AG04449 (cell line): ENCODE measurements at regions not wholly inside any gene's neighbourhood (a gene's known extent, or its start where the extent isn't known, plus 50 kb on each side); places are given as distances from the start of the nearest gene placed in this dataset.
"Not testable (repeated sequence)": the region's sequence is repeated elsewhere in the genome, so short reads cannot be mapped to it uniquely, and the experiment has no call there.

Source experiments
- CTCF ChIA-PET: fragments of 350-600 bp; formaldehyde crosslinking; extraction: SDS; loops from one replicate; lab custom pipeline; 2021; ENCODE audit warnings: antibody characterized with exemption; lab: Yijun Ruan, JAX
- POLR2A ChIA-PET: fragments of 400-600, 350-600 bp; formaldehyde crosslinking; extraction: SDS; loops from one replicate; lab custom pipeline; 2020; ENCODE audit warnings: antibody characterized with exemption, inconsistent platforms; lab: Yijun Ruan, JAX
- DNase-seq: peaks from one replicate; pipeline ENCODE4 v3.0.0-alpha.2; 2010; ENCODE audit warnings: low read depth, low spot score
- H3K4me3 ChIP-seq: 2 replicates; pipeline ENCODE4 v1.5.1; 2011; ENCODE audit warnings: low read depth, mild to moderate bottlenecking, control low read depth, low read length
- TF ChIP-seq, protein P1 (sequence below): IDR thresholded peaks from one replicate; pipeline ENCODE4 v1.5.1; 2011; ENCODE audit warnings: mild to moderate bottlenecking, moderate library complexity, low read length, control low read depth, inconsistent platforms; ENCODE audit not compliant: insufficient read depth; ENCODE audit errors: missing control alignments

DNA sequence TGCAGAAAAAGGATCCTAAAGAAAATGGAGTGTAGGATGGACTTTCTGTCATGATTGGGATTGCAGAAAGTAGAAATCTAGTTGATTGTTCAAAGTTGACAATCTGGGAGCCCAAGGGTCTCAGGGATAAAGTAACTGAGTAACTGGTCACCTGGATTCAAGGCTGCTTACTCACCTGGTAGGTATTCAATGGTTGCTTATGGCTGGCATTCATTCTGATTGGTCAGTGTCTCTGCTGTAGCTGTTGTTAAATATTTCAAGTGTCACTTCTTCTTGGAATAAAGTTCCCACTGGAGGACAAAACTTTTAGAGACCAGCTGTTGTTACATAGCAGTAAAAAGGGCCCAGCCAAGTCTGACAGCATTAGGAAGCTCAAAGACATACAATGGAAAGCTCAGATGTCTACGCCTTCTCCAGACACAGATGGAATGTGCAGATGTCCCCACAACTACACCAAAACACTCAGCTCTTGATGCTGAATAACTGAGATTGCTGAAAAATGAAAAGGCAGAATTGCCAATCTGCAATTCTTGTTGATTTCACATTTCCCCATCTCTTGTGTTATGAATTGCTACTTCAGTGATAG, 106.9 kb downstream of the ZNF467 start:
- H3K4me3 ChIP-seq: no peak overlapping the region
- no peak for DNase-seq
- CTCF ChIA-PET: interaction anchor here (1.1 to 1.6 kb wide), 3 partner anchors 14 to 76 kb away, joined by 4 to 5 read pairs (median 5); no protein-coding TSS in a partner anchor
- POLR2A ChIA-PET: no interaction called here
- TF ChIP-seq, protein P1, sequence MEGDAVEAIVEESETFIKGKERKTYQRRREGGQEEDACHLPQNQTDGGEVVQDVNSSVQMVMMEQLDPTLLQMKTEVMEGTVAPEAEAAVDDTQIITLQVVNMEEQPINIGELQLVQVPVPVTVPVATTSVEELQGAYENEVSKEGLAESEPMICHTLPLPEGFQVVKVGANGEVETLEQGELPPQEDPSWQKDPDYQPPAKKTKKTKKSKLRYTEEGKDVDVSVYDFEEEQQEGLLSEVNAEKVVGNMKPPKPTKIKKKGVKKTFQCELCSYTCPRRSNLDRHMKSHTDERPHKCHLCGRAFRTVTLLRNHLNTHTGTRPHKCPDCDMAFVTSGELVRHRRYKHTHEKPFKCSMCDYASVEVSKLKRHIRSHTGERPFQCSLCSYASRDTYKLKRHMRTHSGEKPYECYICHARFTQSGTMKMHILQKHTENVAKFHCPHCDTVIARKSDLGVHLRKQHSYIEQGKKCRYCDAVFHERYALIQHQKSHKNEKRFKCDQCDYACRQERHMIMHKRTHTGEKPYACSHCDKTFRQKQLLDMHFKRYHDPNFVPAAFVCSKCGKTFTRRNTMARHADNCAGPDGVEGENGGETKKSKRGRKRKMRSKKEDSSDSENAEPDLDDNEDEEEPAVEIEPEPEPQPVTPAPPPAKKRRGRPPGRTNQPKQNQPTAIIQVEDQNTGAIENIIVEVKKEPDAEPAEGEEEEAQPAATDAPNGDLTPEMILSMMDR: no peak

DNA sequence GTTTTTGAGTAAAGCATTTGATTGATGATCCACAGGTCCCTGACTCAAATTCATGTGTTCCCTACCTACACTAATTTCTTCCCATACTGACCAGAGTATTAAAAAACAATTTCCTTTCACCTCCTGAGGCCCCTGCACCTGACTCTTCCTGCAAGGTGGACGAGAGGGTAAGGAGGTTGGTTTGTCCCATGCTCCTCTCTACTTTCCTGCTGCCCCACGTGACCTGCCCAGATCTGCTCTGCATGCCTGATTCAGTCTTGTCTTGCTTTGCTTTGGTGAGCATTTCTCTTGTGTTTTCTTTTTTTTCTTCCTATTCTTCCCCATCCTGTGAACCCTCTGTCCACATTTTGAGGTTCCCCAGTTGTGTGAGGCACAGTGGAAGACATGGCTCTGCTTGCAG, 107.8 kb downstream of the ZNF467 start:
- DNase-seq, H3K4me3 ChIP-seq, POLR2A ChIA-PET: not testable (repeated sequence)
- CTCF ChIA-PET: interaction anchor here (1.1 to 6.0 kb wide), 3 partner anchors 13 to 78 kb away, joined by 4 to 101 read pairs (median 5); no protein-coding TSS in a partner anchor

DNA sequence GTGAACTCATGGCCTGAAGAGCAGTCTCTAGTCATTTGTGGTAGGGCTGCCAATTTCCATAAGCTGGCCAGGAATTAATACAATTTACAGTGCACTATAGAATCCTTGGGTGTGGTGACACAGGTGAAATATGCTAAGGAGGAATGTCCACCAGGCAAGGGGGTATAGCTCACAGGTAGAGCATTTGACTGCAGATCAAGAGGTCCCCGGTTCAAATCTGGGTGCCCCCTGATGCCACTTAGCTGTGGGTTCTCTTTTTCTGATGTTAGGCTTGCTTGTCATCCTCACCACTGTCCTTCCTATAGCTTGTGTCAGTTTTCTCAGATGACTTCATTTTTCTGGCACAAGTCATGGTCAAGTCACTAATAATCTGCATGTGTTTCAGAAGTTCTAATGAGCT, 108.7 kb downstream of the ZNF467 start:
- ChIA-PET CTCF (interaction anchor here (0.9 to 6.0 kb wide), 4 partner anchors 40 to 83 kb away, joined by 3 to 101 read pairs (median 4); no protein-coding TSS in a partner anchor), POLR2A (no interaction called here)
- no peak for DNase-seq
- no peak overlapping the region for H3K4me3 ChIP-seq
- TF ChIP-seq, protein P1: no peak

DNA sequence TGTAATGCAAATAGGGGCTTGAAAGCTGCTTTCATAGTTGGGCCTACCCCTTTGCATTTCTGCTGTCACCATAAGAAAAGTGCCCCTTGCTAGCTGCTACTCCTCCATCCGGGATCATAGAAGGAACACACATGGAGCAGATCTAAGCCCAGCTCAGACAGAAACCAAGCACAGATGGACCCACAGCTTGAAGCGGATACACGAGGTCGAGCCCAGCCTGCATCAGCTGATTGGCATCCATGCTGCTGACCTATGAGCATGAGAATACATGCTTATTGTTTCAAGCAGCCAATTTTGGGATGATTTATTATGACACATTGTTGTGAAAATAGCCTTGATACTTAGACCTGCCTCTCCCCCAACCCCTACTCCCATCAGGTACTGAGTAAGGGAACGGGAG, 109.2 kb downstream of the ZNF467 start:
- ChIA-PET CTCF (interaction anchor here (0.7 to 6.0 kb wide), 9 partner anchors 12 to 84 kb away, joined by 3 to 101 read pairs (median 4); a partner anchor contains a TSS), POLR2A (no interaction called here)
- TF ChIP-seq, protein P1: no peak
- DNase-seq: no peak
- no peak overlapping the region for H3K4me3 ChIP-seq

DNA sequence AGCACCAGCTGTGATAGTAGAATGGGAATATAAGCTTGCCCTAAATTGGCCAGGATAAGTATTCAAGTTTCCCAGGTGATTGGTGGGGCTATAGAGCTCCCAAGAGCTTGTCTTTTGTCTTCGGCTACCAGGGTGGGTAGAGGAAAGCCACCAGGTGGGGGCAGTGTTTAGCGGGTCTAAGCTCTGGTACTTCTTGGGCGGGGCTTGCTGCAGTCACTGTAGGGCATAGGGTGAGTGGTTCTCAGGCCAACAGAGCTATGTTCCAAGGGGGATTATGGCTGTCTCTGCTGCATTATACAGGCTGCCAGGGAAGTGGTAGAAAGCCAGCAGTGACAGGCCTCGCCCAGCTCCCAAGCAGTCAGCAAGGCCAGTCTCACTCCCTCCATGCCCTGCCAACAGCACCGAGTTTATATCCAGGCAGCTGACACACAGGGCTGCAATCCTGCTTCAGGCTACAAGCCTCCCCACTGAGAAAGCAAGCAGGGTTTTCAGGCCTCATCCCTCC, 110.7 kb downstream of the ZNF467 start:
- POLR2A ChIA-PET: no interaction called here
- H3K4me3 ChIP-seq: no peak overlapping the region
- CTCF ChIA-PET: interaction anchor here (0.6 to 6.0 kb wide), 21 partner anchors 9 to 867 kb away, joined by 3 to 101 read pairs (median 4); a partner anchor contains a TSS
- TF ChIP-seq, protein P1: peak; percentile 55
- DNase-seq: no peak

DNA sequence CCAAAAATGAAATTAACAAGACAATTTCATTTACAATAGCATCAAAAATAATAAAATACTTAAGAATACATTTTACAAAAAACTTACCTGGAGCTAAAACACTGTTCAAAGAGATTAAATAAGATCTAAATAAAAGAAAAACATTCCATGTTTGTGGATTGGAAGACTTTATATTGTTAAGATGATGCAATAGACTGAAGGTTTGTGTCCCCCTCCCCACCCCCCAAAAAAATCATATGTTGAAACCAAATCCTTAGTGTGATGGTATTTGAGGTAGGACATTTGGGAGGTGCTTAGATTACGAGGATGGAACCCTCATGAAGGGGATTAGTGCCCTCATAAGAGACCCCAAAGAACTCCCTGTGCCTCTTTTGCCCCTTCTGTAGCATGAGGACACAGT, 117.6 kb downstream of the ZNF467 start:
- DNase-seq: no peak
- POLR2A ChIA-PET: no interaction called here
- CTCF ChIA-PET: no interaction called here

More for the DNA sequence above, 117.6 kb downstream of the ZNF467 start:
- no peak overlapping the region for H3K4me3 ChIP-seq
- TF ChIP-seq, protein P1: no peak
